GM23338 (cell line): ENCODE measurements at regions not wholly inside any gene's neighbourhood (a gene's known extent, or its start where the extent isn't known, plus 50 kb on each side); places are given as distances from the start of the nearest gene placed in this dataset. TPM values are rescaled to one million over a fixed set of nuclear protein-coding genes. Genes with fewer than 3 reads are reported as not detected.

Source experiments
- CREB1 ChIP-seq: fragments of 250-450 bp; sonication (Bioruptor Pico); IDR thresholded peaks from 2 replicates; pipeline ENCODE4 v1.5.0; 2020; ENCODE audit warnings: low read depth, mild to moderate bottlenecking, moderate library complexity
- EZH2phosphoT487 ChIP-seq: fragments of 200-600 bp; sonication (generic); IDR thresholded peaks from one replicate; pipeline ENCODE4 v1.8.1; 2018; ENCODE audit warnings: antibody characterized with exemption; ENCODE audit not compliant: unreplicated experiment
- REST ChIP-seq: IDR thresholded peaks from one replicate; pipeline ENCODE4 v1.6.1; 2018; ENCODE audit warnings: antibody characterized with exemption; ENCODE audit not compliant: unreplicated experiment
- ZNF331 ChIP-seq: fragments of 250-450 bp; sonication (Bioruptor Pico); IDR thresholded peaks from 2 replicates; pipeline ENCODE4 v1.5.0; 2020; ENCODE audit warnings: low read depth, mild to moderate bottlenecking, moderate library complexity
- small RNA-seq: library from RNA; depleted of rRNA; stranded (forward); fragments of <200 nt; gene quantifications from one replicate; pipeline ENCODE3, GENCODE V24; 2014; ENCODE audit warnings: low replicate concordance
- TF ChIP-seq, protein P1 (sequence below): fragments of 250-450 bp; sonication (Bioruptor Pico); IDR thresholded peaks from 2 replicates; pipeline ENCODE4 v1.5.0; 2020; ENCODE audit warnings: mild to moderate bottlenecking, moderate library complexity

DNA sequence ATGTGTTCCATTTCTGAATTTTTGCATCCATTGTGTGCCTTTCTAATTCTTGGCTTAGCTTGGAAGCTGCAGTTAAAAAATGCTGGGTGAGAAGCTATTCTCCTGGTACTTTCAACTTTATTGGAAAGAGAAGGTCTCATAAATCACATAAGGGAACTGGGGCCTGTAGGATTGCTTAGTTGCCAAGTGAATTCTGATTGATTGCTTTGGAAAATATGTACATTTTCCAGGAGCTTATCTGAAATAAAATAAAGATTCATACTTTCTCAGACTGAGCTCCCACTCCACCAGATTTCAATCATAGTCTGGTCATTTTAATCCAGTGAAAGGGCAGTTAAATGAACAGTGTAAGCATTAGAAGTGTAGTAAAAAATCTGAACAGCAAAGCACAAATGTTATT is 50.0 kb upstream of the PRICKLE1 start (continued):
- TF ChIP-seq, protein P1, sequence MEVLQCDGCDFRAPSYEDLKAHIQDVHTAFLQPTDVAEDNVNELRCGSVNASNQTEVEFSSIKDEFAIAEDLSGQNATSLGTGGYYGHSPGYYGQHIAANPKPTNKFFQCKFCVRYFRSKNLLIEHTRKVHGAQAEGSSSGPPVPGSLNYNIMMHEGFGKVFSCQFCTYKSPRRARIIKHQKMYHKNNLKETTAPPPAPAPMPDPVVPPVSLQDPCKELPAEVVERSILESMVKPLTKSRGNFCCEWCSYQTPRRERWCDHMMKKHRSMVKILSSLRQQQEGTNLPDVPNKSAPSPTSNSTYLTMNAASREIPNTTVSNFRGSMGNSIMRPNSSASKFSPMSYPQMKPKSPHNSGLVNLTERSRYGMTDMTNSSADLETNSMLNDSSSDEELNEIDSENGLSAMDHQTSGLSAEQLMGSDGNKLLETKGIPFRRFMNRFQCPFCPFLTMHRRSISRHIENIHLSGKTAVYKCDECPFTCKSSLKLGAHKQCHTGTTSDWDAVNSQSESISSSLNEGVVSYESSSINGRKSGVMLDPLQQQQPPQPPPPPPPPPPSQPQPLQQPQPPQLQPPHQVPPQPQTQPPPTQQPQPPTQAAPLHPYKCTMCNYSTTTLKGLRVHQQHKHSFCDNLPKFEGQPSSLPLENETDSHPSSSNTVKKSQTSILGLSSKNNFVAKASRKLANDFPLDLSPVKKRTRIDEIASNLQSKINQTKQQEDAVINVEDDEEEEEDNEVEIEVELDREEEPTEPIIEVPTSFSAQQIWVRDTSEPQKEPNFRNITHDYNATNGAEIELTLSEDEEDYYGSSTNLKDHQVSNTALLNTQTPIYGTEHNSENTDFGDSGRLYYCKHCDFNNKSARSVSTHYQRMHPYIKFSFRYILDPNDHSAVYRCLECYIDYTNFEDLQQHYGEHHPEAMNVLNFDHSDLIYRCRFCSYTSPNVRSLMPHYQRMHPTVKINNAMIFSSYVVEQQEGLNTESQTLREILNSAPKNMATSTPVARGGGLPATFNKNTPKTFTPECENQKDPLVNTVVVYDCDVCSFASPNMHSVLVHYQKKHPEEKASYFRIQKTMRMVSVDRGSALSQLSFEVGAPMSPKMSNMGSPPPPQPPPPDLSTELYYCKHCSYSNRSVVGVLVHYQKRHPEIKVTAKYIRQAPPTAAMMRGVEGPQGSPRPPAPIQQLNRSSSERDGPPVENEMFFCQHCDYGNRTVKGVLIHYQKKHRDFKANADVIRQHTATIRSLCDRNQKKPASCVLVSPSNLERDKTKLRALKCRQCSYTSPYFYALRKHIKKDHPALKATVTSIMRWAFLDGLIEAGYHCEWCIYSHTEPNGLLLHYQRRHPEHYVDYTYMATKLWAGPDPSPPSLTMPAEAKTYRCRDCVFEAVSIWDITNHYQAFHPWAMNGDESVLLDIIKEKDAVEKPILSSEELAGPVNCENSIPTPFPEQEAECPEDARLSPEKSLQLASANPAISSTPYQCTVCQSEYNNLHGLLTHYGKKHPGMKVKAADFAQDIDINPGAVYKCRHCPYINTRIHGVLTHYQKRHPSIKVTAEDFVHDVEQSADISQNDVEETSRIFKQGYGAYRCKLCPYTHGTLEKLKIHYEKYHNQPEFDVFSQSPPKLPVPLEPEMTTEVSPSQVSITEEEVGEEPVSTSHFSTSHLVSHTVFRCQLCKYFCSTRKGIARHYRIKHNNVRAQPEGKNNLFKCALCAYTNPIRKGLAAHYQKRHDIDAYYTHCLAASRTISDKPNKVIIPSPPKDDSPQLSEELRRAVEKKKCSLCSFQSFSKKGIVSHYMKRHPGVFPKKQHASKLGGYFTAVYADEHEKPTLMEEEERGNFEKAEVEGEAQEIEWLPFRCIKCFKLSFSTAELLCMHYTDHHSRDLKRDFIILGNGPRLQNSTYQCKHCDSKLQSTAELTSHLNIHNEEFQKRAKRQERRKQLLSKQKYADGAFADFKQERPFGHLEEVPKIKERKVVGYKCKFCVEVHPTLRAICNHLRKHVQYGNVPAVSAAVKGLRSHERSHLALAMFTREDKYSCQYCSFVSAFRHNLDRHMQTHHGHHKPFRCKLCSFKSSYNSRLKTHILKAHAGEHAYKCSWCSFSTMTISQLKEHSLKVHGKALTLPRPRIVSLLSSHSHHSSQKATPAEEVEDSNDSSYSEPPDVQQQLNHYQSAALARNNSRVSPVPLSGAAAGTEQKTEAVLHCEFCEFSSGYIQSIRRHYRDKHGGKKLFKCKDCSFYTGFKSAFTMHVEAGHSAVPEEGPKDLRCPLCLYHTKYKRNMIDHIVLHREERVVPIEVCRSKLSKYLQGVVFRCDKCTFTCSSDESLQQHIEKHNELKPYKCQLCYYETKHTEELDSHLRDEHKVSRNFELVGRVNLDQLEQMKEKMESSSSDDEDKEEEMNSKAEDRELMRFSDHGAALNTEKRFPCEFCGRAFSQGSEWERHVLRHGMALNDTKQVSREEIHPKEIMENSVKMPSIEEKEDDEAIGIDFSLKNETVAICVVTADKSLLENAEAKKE, result no peak
- no peak for TF ChIP-seq CREB1 (CRISPR knock-in tag)
- TF ChIP-seq REST, result no peak
- no peak for TF ChIP-seq EZH2phosphoT487
- no peak for TF ChIP-seq ZNF331 (CRISPR knock-in tag)

Small RNA genes lying in the stretch of these regions (small RNA-seq; reads per million reads assigned to genes)
- gene MRPS36P5 (not detected), gene RPS27P21 (not detected)
